ENCODE measurements at regions not wholly inside any gene's neighbourhood (a gene's known extent, or its start where the extent isn't known, plus 50 kb on each side); places are given as distances from the start of the nearest gene placed in this dataset.

DNA sequence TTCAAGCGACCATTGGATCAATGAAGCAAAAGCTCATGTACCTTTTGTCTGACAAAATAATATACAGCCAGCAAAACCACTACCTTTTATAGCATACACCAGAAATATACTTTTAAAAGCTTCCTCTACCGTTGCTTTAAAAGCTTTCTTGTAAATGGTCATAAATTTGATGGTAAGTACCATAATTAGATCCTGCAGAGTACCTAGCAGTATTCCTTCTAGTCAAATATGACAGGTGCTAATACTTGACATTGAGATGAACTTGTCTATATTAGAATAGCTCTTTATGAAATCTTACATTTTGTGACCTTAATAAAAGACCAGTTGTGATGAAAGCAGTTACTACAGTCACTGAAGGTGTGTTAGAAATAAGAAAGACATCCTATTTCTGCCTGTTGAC, 340.5 kb upstream of the ANO3 start:
- no peak for DNase-seq

DNA sequence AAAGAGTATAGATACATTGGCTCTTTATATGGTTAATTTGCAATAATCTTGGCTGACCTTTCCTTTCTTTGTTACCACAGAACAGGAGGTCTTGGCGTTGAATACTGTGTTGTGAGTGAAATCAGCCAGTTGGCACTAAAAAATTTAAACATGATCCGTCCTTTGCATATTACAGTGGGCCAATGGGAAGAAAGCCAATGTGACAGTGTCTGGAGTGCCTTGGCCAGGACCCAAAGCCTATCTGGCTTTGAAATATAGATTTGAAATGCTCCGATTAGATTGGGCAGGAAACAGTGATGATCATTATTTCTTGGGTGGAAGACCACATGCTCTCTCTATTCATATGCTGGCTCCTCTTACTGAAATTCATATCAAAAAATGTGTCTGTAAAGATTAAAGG, 339.6 kb upstream of the ANO3 start:
- DNase-seq: peak; percentile 55

DNA sequence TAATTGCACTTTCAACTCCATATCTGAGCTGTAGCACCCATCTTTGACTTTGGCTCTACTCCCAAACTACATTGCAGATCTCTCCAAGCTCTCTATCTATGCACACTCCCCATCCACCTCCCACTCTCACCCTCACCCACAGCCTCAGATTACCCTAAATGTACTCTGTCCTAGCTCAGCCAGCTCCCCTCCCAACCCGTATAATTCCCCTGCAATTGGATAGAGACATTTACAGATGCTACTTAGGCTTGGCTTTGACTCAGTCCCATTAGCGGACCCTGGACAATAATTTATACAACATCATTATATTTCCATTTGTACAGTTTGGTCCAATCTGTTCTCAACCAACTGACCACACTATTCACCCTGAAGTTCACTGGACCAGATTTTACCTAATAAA, 338.9 kb upstream of the ANO3 start:
- peak; percentile 30 for DNase-seq

DNA sequence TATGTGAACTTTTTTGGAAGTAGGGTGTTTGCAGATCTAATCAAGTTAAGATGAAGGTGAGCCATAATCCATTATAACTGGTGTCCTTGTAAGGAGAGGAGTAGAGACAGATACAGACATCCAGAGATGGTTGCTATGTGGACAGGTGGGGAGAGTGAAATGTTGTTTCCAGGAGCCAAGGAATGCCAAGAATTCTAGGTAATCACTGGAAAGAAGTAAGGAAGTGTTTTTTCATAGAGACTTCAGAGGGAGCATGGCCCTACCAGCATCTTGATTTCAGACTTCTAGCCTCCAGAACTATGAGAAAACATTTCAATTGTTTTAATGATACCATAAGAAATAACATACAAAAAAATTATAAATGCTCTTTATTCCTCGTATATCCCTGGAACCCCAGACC, 320.5 kb upstream of the ANO3 start:
- no peak for DNase-seq

DNA sequence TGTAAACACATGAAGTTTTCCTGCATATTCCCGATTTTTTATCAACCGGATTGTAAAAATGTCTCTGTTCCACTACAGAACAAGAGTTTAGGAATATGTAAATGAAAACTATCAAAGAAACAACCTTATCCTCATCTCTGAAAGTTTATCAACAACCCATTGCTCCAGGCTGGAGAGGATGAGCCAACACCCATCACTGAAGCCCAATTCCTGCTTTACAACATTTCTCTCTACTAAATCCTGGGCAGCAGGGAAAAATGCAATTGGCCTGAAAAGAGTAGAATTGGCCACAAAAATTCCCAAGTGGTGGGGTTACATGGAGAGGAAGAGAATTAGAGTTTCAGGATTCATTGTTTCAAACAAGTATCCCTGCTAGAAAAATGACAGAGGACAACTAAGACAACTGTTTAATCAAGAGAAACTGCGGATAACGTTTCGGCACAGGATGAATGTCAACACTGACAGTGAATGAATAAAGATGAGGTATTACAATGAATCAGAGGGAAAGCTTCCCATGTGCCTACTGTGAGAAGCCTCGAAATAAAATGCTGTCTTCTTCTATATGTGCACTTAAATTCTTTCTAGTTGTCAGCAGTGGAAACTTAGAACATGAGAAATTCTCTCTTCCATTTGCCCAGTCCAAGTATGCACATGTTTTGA, 317.3 kb upstream of the ANO3 start:
- no peak for DNase-seq

DNA sequence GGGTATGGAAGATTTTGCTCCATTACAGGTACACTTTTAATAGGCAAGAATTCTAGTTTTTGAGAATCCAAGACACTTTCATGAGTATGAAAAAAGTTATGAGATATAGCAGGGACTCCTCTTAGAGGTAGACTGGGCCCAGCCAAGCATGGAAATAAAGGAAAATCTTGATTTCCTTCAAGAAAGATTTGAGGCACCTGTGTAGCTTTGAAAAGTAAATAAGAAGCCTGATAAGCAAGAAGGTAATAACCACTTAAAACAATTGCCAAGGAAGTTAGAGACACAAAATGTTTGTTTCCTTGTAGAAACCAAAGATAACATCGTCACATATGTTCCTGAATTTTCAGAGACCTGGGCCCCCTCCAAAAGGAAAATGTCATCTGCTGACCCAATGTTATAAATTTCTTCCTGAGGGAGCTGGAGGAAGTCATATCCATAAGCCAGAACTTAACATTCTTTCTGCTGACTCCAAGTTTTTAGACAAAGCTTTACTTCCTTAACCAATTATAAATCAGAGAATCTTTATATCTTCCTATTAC, 314.5 kb upstream of the ANO3 start:
- no peak for DNase-seq

DNA sequence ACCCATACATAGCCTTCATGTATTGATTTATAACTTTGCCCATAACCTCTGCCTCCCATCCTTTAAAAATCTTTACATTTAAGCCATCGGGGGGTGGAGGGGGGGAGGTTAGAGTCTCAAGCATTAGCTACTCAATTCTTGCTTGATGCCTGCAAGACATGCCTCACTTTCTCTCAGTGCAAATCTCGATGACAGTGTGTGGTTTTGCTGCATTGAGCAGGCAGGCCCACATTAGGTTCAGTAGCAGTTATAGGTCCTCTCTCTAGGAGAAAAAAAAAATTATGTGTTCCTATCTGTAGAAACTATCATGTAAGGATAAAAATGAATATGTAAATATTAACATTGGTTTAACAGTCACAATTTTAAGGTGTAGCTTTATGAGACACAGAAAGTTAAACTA, 314.0 kb upstream of the ANO3 start:
- DNase-seq: no peak

DNA sequence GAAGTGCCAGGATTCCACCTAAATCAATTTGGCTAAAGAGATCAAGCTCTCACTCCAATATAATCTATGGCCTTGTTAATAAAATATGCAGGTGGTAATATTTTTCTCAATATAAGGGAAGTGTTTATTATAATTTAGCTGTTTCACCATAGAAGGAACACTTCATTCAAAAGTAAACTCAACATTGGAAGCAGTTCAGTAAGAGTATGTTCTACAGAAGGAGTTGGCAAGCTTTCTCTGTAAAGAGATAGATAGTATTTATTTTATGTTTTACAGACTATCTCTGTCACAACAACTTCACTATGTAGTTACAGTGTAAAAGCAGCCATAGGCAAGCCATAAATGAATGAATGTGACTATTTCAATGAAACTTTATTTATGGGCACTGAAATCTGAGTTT, 313.6 kb upstream of the ANO3 start:
- DNase-seq: no peak

DNA sequence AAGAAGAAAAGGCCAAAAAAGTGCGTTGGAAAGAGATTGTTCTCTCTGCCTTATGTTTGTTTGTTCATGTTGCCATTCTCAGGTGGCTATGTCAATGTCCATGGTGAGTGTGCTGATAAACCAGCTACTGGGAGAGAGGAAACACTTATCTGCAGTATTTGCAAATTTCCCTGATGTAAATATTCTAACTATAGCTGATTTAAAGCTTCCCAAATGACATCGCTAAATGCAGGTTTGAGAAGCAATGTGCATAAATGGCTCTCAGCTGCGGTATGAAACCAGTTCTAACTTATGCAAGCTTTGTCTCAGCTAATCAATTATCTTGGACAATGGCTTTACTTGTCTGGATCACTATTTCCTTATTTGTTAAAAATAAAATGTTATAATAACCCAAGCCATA, 312.5 kb upstream of the ANO3 start:
- no peak for DNase-seq

DNA sequence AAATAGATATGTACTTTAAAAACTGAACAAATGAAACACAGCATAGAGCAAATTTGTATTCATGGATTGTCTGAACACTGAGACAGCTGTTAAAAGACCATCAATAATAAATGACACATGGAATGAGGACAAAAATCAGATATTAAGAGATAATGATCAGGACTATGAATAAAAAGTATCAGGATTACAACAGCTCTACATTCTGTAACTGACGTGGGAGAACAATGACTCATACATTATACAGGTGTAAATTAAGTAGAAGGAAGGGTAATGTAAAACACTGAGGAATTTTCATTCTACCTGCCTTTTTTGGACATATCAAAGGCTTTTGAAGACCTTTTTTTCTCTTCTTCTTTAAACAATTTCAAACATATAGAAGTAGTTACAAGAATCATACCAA, 310.9 kb upstream of the ANO3 start:
- DNase-seq: no peak

DNA sequence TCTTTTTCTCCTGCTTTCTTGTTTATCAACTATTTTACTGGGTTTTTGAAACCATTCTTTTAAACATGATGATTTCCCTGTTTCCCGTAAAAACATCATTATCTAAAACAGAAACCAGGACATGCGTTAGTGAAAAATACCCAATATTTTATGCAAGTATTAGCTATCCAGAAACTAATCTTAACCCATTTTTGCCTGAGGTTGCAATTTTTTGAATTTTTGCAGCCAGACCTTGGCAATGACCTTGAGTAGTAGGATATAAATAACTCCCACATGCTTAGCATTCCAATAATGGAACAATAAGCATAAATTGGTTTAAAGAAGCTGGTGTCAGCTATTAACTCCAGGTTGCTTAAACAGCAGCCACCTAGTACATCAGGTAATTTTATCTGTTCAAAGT, 308.9 kb upstream of the ANO3 start:
- no peak for DNase-seq

DNA sequence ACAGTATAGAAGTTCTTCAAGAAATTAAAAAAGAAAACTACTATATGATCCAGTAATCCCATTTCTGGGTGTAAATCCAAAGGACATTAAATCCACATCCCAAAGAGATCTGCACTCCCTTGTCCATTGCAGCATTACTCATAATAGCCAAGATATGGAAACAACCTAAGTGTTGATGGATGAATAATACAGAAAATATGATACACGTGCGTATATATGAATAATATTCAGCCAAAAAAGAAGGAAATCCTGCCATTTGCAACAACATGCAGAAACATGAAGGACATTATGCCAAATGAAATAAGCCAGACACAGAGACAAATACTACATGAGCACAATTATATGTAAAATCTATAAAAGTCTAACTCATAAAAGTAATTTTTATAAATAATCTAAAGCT, 306.3 kb upstream of the ANO3 start:
- no peak for DNase-seq

DNA sequence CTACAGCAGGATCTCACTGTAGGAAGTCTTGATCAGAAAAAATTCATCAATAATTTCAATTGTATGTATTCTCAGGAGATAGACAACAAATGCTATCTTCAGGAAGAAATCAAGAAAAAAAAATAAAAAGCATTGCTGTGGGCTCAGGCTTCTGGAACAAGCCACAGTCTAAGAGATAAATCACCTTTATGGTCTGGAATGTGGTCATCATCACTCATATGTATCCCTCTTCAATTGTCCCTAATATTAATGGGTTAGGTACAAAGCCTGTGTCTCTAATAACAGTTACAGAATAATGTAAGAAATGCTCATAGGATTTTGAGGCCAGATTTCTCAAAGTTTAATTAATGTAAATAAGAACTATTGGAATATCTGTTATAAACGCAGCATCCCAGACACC, 305.9 kb upstream of the ANO3 start:
- DNase-seq: no peak

DNA sequence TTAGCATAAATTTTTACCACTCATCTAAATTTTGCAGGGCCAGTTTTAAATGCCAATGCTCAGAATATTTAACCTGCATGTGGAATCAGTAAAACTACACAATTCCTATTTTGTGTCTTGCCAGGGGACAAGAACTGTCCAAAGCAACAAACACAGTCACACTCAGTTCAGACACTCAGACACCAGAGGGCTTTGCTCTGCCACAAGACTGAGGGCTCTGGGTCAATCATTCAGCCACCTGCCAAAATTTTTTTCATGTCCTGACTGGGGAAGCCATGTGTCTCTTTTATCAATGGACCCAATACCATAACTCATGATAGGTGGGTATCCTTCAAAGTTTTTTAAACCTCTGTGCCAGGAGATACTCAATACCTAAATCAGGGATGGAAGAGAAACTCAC, 304.0 kb upstream of the ANO3 start:
- DNase-seq: no peak

DNA sequence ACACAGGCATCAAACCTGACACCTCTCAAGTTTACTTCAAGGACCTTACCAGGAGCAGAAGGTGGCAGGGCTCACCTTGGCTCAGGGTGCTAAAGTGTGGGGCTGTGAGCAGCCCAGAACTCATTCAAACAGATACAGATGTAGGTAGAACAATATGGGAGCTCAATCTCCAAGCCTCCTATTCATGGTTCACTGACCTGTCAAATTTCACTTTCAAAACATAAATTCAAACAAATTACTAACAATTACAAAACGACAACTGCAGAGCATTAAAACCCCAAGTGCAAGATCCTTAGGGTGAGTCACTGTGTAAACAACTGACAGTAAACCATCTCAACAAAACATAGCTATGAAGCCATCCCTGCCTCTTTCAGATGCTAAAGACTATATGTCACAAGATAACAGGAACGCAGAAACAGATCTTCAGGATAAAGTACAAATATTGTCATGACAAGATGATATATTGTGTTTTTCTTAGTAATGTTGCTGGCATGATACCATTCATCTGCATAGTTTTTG, 303.5 kb upstream of the ANO3 start:
- no peak for DNase-seq

DNA sequence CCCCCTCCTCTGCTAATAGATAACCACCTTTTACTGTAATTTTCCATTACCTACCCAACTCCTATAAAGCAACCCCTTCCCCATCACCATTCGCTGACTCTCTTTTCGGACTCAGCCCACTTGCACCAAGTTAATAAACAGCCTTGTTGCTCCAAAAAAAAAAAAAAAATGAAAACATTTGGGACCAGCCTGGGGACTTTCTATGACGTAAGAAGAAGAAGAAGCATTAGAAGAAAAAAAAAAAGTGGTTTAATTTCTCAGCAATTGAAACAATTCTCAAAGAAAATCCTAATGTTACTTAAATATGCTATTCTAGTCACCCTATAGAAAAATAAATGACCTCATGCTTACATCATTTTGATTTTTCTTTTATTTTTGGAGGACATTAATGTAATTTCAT, 301.5 kb upstream of the ANO3 start:
- no peak for DNase-seq

DNA sequence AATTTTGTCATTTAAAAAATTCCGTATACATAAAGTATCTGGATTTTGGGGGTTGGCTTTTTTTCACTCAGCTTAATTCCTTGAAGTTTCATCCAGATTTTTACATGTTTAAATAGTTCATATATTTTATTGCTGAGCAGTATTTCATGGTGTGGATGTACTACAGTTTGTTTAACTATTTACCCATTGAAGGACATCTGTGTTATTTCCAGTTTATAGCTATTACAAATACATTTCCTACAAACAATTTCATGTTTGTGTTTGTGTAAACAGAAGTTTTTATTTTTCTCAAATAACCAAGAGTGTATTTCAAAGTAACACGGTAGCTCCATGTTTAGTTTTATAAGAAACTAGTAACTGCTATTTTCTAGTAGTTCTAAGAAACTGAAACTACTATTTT, 299.7 kb upstream of the ANO3 start:
- no peak for DNase-seq

DNA sequence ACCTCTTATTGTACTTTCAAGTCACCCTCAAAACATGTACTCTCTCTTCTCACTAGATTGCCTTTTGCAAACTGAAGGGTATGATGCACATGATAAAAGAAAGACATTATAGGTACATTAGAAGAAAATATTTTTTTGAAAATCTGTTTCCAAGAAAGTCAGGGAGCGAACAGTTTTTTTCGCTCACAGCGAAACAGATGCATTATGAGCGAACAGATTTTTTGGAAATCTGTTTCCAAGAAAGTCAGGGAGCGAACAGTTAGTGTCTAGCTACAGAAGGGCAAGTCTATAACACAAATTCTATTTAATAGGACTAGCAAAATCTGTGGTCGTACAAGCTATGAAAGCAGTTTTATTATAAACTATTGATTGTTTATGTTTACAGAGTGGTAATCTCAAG, 296.2 kb upstream of the ANO3 start:
- DNase-seq: no peak

DNA sequence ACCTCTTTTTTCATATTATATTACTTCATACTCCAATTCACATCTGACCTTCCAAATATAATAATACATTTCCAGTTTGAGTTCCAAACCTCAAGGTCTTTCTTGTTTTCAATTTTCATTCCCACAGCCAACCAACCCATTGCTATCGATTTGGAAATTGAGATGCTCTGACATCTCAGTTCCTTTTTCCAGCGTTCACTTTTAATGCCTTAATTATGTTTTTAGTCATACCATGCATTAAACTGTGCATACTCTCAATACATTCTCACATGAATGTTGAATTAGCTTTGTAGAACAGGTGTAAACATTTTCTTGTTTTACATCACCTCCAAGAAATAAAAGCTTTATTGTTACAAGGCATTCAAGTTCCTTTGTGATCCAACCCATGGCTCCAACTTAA, 294.2 kb upstream of the ANO3 start:
- DNase-seq: no peak

DNA sequence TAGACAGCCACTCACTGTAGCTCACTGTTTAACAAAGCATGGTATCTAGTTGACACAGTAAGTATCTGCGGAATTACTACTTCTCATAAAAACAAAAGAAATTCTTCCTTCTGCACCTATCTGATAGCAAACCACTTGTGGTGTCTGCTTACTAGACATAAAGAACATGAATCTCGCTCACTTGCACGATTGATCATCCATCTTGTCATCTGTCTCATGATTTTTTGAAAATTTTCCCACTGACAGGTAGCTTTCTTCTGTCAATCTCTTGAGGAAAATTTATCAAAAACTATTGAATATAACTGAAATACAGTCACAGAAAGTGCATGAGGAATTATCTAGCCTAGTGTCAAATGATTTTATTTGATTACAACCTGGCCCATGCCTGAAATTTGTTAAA, 291.6 kb upstream of the ANO3 start:
- no peak for DNase-seq

DNA sequence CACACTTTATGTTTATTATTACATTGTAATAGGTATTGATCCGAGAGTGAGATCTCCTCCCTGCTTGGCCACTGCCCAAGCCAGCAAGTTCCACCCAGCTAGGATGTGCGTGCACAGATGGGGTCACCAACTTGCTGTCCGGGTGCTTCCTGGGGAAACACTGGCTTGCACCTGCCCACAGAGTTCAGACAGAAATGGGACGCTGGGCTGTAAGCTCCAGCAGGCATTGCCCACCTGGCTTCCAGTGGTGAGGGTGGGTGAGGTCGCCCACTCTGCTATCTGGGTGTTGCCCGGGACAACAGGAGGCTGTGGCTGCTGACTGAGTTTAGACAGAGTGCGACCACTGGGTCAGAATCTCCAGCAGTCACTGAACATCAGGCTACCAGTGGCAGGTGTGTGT, 289.8 kb upstream of the ANO3 start:
- DNase-seq: no peak

DNA sequence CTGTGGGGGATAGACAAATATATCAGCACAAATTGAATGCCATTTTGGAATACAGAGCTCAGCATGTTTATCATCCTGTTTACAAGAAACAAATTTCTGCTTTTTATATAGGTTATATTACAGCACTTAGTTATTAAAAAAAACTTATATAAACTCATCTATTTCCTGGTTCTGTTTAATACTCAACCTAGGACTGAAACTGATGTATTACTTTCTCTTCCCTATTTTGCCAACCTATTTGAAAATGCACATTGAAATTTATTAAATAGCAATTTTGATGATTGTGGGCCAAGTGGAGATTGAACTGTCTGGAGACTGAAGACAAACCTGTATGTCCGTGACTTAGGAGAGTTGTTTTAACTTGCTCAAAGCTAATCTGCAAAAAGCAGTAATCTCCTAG, 288.3 kb upstream of the ANO3 start:
- DNase-seq: no peak

DNA sequence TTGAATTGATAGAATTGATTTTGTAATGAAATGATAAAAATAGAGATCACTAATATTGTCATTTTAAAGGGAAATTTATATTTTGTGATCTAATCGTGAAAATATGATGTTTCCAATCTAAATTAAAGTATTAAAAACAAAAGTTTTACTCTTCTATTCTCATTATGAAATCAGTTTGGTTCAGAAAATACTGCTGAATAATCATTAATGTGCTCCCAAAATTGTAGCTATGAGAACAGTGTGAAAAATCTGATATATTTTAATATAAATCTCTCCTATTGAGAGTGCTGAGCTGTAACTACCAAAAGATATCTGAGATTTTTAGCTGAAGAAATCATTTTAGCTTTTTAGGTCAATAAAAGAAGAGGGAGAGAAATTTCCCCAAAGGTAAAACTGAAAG, 287.5 kb upstream of the ANO3 start:
- DNase-seq: no peak

DNA sequence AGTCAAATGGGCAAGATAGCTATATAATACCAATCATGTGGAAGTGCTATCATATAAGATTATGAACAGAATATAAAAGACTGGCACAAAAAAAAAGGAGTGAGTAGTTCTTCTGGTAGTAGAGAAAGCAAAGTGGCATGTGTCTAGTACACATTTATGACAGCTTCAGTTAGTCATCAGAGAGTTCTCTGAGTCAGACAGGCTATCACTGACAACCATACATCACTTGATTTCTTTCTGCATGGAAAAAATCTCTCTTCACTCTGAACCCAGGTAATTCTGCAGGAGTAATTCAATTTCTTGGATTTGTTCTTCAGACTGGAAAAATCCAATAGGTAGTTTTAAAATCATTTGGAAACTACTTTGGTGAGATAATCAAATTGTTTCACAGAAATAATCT, 286.8 kb upstream of the ANO3 start:
- DNase-seq: no peak

DNA sequence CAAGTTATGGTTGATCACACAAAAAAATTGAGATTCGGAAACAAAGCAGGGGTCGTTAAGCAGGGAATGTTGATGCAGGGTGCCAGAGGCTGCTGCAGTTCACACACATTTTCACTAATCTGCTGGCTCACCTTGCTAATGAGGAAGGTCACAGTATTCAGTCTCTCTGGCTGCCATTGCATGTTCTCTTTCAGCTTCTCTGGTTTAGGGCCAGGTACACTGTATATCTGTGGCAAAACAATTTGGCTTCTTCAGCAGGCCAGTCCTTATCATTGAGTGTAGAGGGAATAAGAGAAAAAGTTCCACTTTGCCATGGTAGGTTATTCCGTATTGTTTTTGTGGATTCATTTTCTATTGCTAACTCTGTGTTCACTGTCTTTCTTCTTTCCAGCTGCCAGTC, 283.7 kb upstream of the ANO3 start:
- no peak for DNase-seq
